HEK293 (cell line): ENCODE measurements at regions not wholly inside any gene's neighbourhood (a gene's known extent, or its start where the extent isn't known, plus 50 kb on each side); places are given as distances from the start of the nearest gene placed in this dataset.
A peak's percentile ranks its signal among the peaks of the same experiment; 100 is the strongest.

Source experiments
- CTCF ChIA-PET: fragments of 350-600 bp; formaldehyde crosslinking; extraction: SDS; loops from one replicate; lab custom pipeline; 2021; ENCODE audit warnings: antibody characterized with exemption; lab: Yijun Ruan, JAX
- POLR2A ChIA-PET: fragments of 300-600 bp; formaldehyde crosslinking; extraction: SDS; loops from one replicate; lab custom pipeline; 2020; ENCODE audit warnings: antibody characterized with exemption, inconsistent platforms; lab: Yijun Ruan, JAX
- H3K27ac ChIP-seq: fragments of 200-500 bp; sonication (Bioruptor generic); 2 replicates; pipeline ENCODE4 v1.5.1; 2014; ENCODE audit warnings: low read depth, low read length, control low read depth, inconsistent platforms; ENCODE audit errors: extremely low read depth
- H3K36me3 ChIP-seq, 2 experiments: fragments of 200-500 bp in 1 of 2; sonication (Bioruptor generic) in 1 of 2; 1 replicate in 1 of 2; 2 replicates in 1 of 2; pipeline ENCODE4 v1.5.1; 2014 to 2017; ENCODE audit warnings: inconsistent platforms in 2 of 2, low read length in 2 of 2; ENCODE audit not compliant: control insufficient read depth in 2 of 2, insufficient read depth in 1 of 2
- H3K4me1 ChIP-seq: fragments of 200-500 bp; sonication (Bioruptor generic); 2 replicates; pipeline ENCODE4 v1.5.1; 2014; ENCODE audit warnings: mild to moderate bottlenecking, low read length, inconsistent platforms; ENCODE audit not compliant: control insufficient read depth, insufficient read depth
- H3K4me3 ChIP-seq: 2 replicates; pipeline ENCODE4 v1.5.1; 2011; ENCODE audit warnings: low read depth, mild to moderate bottlenecking, control low read depth, low read length, moderate library complexity
- H3K9me3 ChIP-seq: fragments of 200-500 bp; sonication (Bioruptor generic); 2 replicates; pipeline ENCODE4 v1.5.1; 2014; ENCODE audit warnings: low read depth, low read length, inconsistent platforms; ENCODE audit not compliant: control insufficient read depth, insufficient read depth
- ATF2 ChIP-seq: fragments of 450-650 bp; formaldehyde crosslinking; IDR thresholded peaks from 2 replicates; pipeline ENCODE4 v1.5.1; 2016; ENCODE audit warnings: missing biosample characterization, missing genetic modification characterization, low read depth
- EGR2 ChIP-seq: fragments of 450-650 bp; formaldehyde crosslinking; IDR thresholded peaks from 2 replicates; pipeline ENCODE4 v1.5.1; 2016; ENCODE audit warnings: low read depth, missing biosample characterization, missing genetic modification characterization
- INSM2 ChIP-seq: fragments of 450-650 bp; formaldehyde crosslinking; IDR thresholded peaks from 2 replicates; pipeline ENCODE4 v1.5.1; 2016; ENCODE audit warnings: missing biosample characterization, missing genetic modification characterization
- KLF10 ChIP-seq: fragments of 450-650 bp; IDR thresholded peaks from 2 replicates; pipeline ENCODE4 v1.5.1; 2018; ENCODE audit warnings: missing biosample characterization, mild to moderate bottlenecking, missing genetic modification characterization
- KLF7 ChIP-seq: fragments of 450-650 bp; formaldehyde crosslinking; IDR thresholded peaks from 2 replicates; pipeline ENCODE4 v1.5.1; 2016; ENCODE audit warnings: missing biosample characterization, missing genetic modification characterization, borderline replicate concordance
- KLF8 ChIP-seq: fragments of 450-650 bp; formaldehyde crosslinking; IDR thresholded peaks from 2 replicates; pipeline ENCODE4 v1.5.1; 2016; ENCODE audit warnings: missing biosample characterization, missing genetic modification characterization
- TSHZ1 ChIP-seq: fragments of 450-650 bp; formaldehyde crosslinking; IDR thresholded peaks from 2 replicates; pipeline ENCODE4 v1.5.1; 2016; ENCODE audit warnings: missing biosample characterization, missing genetic modification characterization, borderline replicate concordance
- ZNF16 ChIP-seq: fragments of 450-650 bp; formaldehyde crosslinking; IDR thresholded peaks from 2 replicates; pipeline ENCODE4 v1.5.1; 2016; ENCODE audit warnings: low read depth, missing biosample characterization, missing genetic modification characterization
- ZNF175 ChIP-seq: fragments of 450-650 bp; formaldehyde crosslinking; IDR thresholded peaks from 2 replicates; pipeline ENCODE4 v1.5.1; 2016; ENCODE audit warnings: missing biosample characterization, missing genetic modification characterization
- ZNF202 ChIP-seq: fragments of 450-650 bp; formaldehyde crosslinking; IDR thresholded peaks from 2 replicates; pipeline ENCODE4 v1.5.1; 2016; ENCODE audit warnings: missing biosample characterization, missing genetic modification characterization, borderline replicate concordance
- ZNF280C ChIP-seq: fragments of 450-650 bp; formaldehyde crosslinking; IDR thresholded peaks from 2 replicates; pipeline ENCODE4 v1.5.1; 2016; ENCODE audit warnings: missing biosample characterization, missing genetic modification characterization
- ZNF302 ChIP-seq: fragments of 450-650 bp; formaldehyde crosslinking; IDR thresholded peaks from 2 replicates; pipeline ENCODE4 v1.5.1; 2016; ENCODE audit warnings: missing biosample characterization, missing genetic modification characterization, low read depth
- ZNF544 ChIP-seq: fragments of 450-650 bp; formaldehyde crosslinking; IDR thresholded peaks from 2 replicates; pipeline ENCODE4 v1.5.0; 2017; ENCODE audit warnings: missing biosample characterization, missing genetic modification characterization
- ZNF555 ChIP-seq: fragments of 450-650 bp; formaldehyde crosslinking; conservative IDR thresholded peaks from 2 replicates; pipeline ENCODE4 v1.5.1; 2017; ENCODE audit warnings: missing biosample characterization, mild to moderate bottlenecking, missing genetic modification characterization, inconsistent platforms
- ZNF624 ChIP-seq: fragments of 450-650 bp; formaldehyde crosslinking; IDR thresholded peaks from 2 replicates; pipeline ENCODE4 v1.5.1; 2017; ENCODE audit warnings: missing biosample characterization, missing genetic modification characterization

- Histone ChIP-seq H3K27ac (no peak overlapping the region), H3K9me3 (no peaks in the 10 kb centered on the region), H3K36me3 (no peaks in the 10 kb centered on the region), H3K4me1 (no peaks in the 10 kb centered on the region)
- POLR2A ChIA-PET, result no interaction called here
- TF ChIP-seq INSM2 (tag by site-specific recombination) (no peak), ZNF624 (tag by site-specific recombination) (no peak), ZNF202 (tag by site-specific recombination) (no peak), ZNF544 (tag by site-specific recombination) (no peak), ZNF555 (no peak), ZNF16 (no peak), KLF7 (tag by site-specific recombination) (no peak), EGR2 (tag by site-specific recombination) (no peak), KLF8 (no peak), ZNF175 (tag by site-specific recombination) (no peak), ZNF302 (tag by site-specific recombination) (no peak), TSHZ1 (tag by site-specific recombination) (no peak)
- TF ChIP-seq, all 188 proteins: peak for 0
- CTCF ChIA-PET, result no interaction called here
- H3K4me3 ChIP-seq, result no peak overlapping the region
Observed at GRCh38 chr14:101202627-101203404, 299.3 kb upstream of the RTL1 start.

- no peak overlapping the region for H3K27ac ChIP-seq
- POLR2A ChIA-PET, result no interaction called here
- no peaks in the 10 kb centered on the region for H3K4me1 ChIP-seq
- 0 out of 2 replicates have a peak, but pooled peaks have one; percentile 6 for TF ChIP-seq ATF2 (tag by site-specific recombination)
- TF ChIP-seq KLF10 (tag by site-specific recombination), result no peak
- TF ChIP-seq ZNF280C, result no peak
- TF ChIP-seq, all 188 proteins: peak for 1
- Histone ChIP-seq H3K36me3 (no peaks in the 10 kb centered on the region), H3K9me3 (no peaks in the 10 kb centered on the region), H3K4me3 (no peak overlapping the region)
- CTCF ChIA-PET, result no interaction called here
Observed at GRCh38 chr14:101206556-101206955, 303.0 kb upstream of the RTL1 start.
